ENCODE measurements at regions not wholly inside any gene's neighbourhood (a gene's known extent, or its start where the extent isn't known, plus 50 kb on each side); places are given as distances from the start of the nearest gene placed in this dataset.

DNA sequence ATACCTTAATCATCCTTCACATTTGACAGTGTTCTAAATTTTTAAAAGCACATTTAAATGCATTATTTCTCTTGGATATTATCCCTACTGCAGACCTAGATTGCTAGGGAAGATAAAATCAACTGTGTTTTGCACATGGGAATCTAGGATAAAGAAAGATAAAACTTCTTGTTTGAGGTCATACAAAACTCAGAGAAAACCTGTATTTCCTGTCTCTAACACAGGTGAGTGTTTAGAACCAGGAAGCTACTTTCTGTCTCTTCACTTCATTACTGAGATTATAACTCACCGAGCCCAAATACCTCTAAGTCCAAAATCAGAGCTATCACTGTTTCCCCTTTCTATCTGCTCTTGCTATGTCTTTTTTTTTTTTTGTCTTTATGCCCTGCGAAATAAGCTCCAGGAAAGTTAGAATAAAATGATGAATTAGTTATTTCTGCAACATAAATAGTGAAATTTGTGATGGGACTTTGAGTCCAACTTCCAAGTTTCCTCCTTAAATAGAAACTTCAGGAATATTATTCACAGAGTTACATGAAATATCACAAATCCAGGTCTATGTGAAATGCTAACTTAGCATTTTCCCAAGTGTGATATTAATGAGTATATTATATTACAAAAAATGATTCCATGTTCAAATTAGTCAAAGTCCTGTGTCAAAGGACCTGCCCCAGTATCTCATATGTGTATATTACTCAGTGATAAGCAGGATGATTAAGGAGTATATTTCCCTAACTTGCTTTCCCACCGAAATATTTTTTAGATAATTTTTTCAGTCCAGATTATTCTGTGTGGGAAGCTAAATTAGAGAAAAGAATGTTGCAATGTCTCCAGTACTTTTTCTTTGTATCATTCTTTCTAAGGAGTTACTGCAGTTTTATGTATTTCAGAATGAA, 226.4 kb downstream of the PLA2G4A start:
- intact Hi-C loops (cut with DNase I, micrococcal nuclease) = no loop called here
- no peaks in the 10 kb centered on the region for H3K27me3 ChIP-seq (ENCODE audit: control insufficient read depth in 1 of 2, insufficient read depth in 2 of 2, low read length in 2 of 2)
- ATAC-seq (ENCODE audit: poor library complexity) (no peak), DNase-seq (no peak)
- TF ChIP-seq, protein P1, sequence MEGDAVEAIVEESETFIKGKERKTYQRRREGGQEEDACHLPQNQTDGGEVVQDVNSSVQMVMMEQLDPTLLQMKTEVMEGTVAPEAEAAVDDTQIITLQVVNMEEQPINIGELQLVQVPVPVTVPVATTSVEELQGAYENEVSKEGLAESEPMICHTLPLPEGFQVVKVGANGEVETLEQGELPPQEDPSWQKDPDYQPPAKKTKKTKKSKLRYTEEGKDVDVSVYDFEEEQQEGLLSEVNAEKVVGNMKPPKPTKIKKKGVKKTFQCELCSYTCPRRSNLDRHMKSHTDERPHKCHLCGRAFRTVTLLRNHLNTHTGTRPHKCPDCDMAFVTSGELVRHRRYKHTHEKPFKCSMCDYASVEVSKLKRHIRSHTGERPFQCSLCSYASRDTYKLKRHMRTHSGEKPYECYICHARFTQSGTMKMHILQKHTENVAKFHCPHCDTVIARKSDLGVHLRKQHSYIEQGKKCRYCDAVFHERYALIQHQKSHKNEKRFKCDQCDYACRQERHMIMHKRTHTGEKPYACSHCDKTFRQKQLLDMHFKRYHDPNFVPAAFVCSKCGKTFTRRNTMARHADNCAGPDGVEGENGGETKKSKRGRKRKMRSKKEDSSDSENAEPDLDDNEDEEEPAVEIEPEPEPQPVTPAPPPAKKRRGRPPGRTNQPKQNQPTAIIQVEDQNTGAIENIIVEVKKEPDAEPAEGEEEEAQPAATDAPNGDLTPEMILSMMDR (IDR thresholded peaks at IDR 0.05) = no peak
- no peaks in the 10 kb centered on the region for H3K36me3 ChIP-seq (ENCODE audit: insufficient read depth, low read length)
- Mint-ChIP-seq H3K4me1 (ENCODE audit: low read depth) (no peaks in the 10 kb centered on the region), H3K36me3 (ENCODE audit: low read depth) (no peaks in the 10 kb centered on the region), H3K27me3 (no peaks in the 10 kb centered on the region), H3K9me3 (no peaks in the 10 kb centered on the region), H3K27ac (no peak overlapping the region), H3K4me3 (no peak overlapping the region)
- H3K4me1 ChIP-seq (ENCODE audit: insufficient read depth, low read length) = no peaks in the 10 kb centered on the region
- no peaks in the 10 kb centered on the region for H3K9me3 ChIP-seq (ENCODE audit: control insufficient read depth in 1 of 2, insufficient read depth in 1 of 2, low read length in 2 of 2)
- ChIA-PET CTCF (no interaction called here), POLR2A (interaction anchor here (0.6 kb wide), 1 partner anchor 37 kb away, joined by 3 read pairs; no protein-coding TSS in a partner anchor)
- H3K4me3 ChIP-seq (ENCODE audit: low read length) = no peak overlapping the region
- no peak overlapping the region for H3K27ac ChIP-seq (ENCODE audit: low read depth in 1 of 2, low read length in 2 of 2)

GRCh38 chr1:187063271-187063670, 234.5 kb downstream of the PLA2G4A start:
- Histone ChIP-seq H3K36me3 (ENCODE audit: insufficient read depth, low read length) (no peaks in the 10 kb centered on the region), H3K9me3 (ENCODE audit: control insufficient read depth in 1 of 2, insufficient read depth in 1 of 2, low read length in 2 of 2) (no peaks in the 10 kb centered on the region), H3K27me3 (ENCODE audit: control insufficient read depth in 1 of 2, insufficient read depth in 2 of 2, low read length in 2 of 2) (no peaks in the 10 kb centered on the region), H3K27ac (ENCODE audit: low read depth in 1 of 2, low read length in 2 of 2) (no peak overlapping the region), H3K4me3 (ENCODE audit: low read length) (no peak overlapping the region), H3K4me1 (ENCODE audit: insufficient read depth, low read length) (no peaks in the 10 kb centered on the region)
- ATAC-seq (ENCODE audit: poor library complexity) = no peak
- H3K36me3 Mint-ChIP-seq (ENCODE audit: low read depth) = no peaks in the 10 kb centered on the region
- H3K27ac Mint-ChIP-seq = no peak overlapping the region
- intact Hi-C loops (cut with DNase I, micrococcal nuclease) = no loop called here
- no peaks in the 10 kb centered on the region for H3K9me3 Mint-ChIP-seq
- ChIA-PET CTCF (no interaction called here), POLR2A (no interaction called here)
- no peaks in the 10 kb centered on the region for H3K4me1 Mint-ChIP-seq (ENCODE audit: low read depth)
- H3K27me3 Mint-ChIP-seq = no peaks in the 10 kb centered on the region
- DNase-seq = no peak
- TF ChIP-seq, protein P1 (IDR thresholded peaks at IDR 0.05) = no peak
- no peak overlapping the region for H3K4me3 Mint-ChIP-seq

GRCh38 chr1:187067160-187067559, 238.4 kb downstream of the PLA2G4A start:
- Histone ChIP-seq H3K4me1 (ENCODE audit: insufficient read depth, low read length) (no peaks in the 10 kb centered on the region), H3K27me3 (ENCODE audit: control insufficient read depth in 1 of 2, insufficient read depth in 2 of 2, low read length in 2 of 2) (no peaks in the 10 kb centered on the region), H3K27ac (ENCODE audit: low read depth in 1 of 2, low read length in 2 of 2) (no peak overlapping the region), H3K9me3 (ENCODE audit: control insufficient read depth in 1 of 2, insufficient read depth in 1 of 2, low read length in 2 of 2) (no peaks in the 10 kb centered on the region), H3K36me3 (ENCODE audit: insufficient read depth, low read length) (no peaks in the 10 kb centered on the region), H3K4me3 (ENCODE audit: low read length) (no peak overlapping the region)
- Mint-ChIP-seq H3K27me3 (no peaks in the 10 kb centered on the region), H3K36me3 (ENCODE audit: low read depth) (no peaks in the 10 kb centered on the region), H3K9me3 (peaks cover 2% of the 10 kb centered on the region), H3K4me3 (no peak overlapping the region), H3K4me1 (ENCODE audit: low read depth) (no peaks in the 10 kb centered on the region), H3K27ac (no peak overlapping the region)
- ChIA-PET CTCF (no interaction called here), POLR2A (no interaction called here)
- TF ChIP-seq, protein P1 (IDR thresholded peaks at IDR 0.05) = no peak
- no peak for ATAC-seq (ENCODE audit: poor library complexity)
- intact Hi-C loops (cut with DNase I, micrococcal nuclease) = no loop called here
- no peak for DNase-seq
